Osteoblast (primary cell): ENCODE measurements at regions not wholly inside any gene's neighbourhood (a gene's known extent, or its start where the extent isn't known, plus 50 kb on each side); places are given as distances from the start of the nearest gene placed in this dataset.

Experiments used
- DNase-seq: peaks from one replicate; pipeline ENCODE4 v3.0.0; 2011; ENCODE audit warnings: low spot score, mixed read lengths; ENCODE audit not compliant: insufficient read length; ENCODE audit errors: missing footprints
- H2AFZ ChIP-seq: 2 replicates; pipeline ENCODE4 v1.6.0; 2011; ENCODE audit warnings: mild to moderate bottlenecking, low read length
- H3K27ac ChIP-seq: 2 replicates; pipeline ENCODE4 v1.5.1; 2011; ENCODE audit warnings: mild to moderate bottlenecking, low read depth, low read length, moderate library complexity
- H3K27me3 ChIP-seq: 2 replicates; pipeline ENCODE4 v1.6.0; 2012; ENCODE audit warnings: mild to moderate bottlenecking, control low read depth, inconsistent platforms, low read length, moderate library complexity; ENCODE audit not compliant: insufficient read depth
- H3K36me3 ChIP-seq: 2 replicates; pipeline ENCODE4 v1.5.1; 2011; ENCODE audit warnings: mild to moderate bottlenecking, low read length, control low read depth, moderate library complexity; ENCODE audit not compliant: insufficient read depth
- H3K4me1 ChIP-seq: 2 replicates; pipeline ENCODE4 v1.5.1; 2011; ENCODE audit warnings: mild to moderate bottlenecking, low read length, control low read depth, moderate library complexity; ENCODE audit not compliant: insufficient read depth
- H3K4me2 ChIP-seq: 2 replicates; pipeline ENCODE4 v1.6.0; 2011; ENCODE audit warnings: mild to moderate bottlenecking, low read length; ENCODE audit not compliant: insufficient read depth
- H3K4me3 ChIP-seq: fragments of 200-600 bp; sonication (generic); 3 replicates; pipeline ENCODE4 v1.5.1; 2012; ENCODE audit warnings: mild to moderate bottlenecking, low read length, inconsistent platforms; ENCODE audit not compliant: insufficient read depth
- H3K79me2 ChIP-seq: 2 replicates; pipeline ENCODE4 v1.6.0; 2012; ENCODE audit warnings: mild to moderate bottlenecking, low read length, control low read depth, inconsistent platforms; ENCODE audit not compliant: insufficient read depth
- H3K9me3 ChIP-seq: 2 replicates; pipeline ENCODE4 v1.5.1; 2011; ENCODE audit warnings: low read depth, low read length, control low read depth
- H4K20me1 ChIP-seq: 2 replicates; pipeline ENCODE4 v1.6.0; 2012; ENCODE audit warnings: mild to moderate bottlenecking, low read length, control low read depth; ENCODE audit not compliant: insufficient read depth
- TF ChIP-seq, protein P1 (sequence below): IDR thresholded peaks from 2 replicates; pipeline ENCODE4 v1.5.1; 2011; ENCODE audit warnings: mild to moderate bottlenecking, low read depth, low read length, moderate library complexity; ENCODE audit errors: extremely low read depth

DNA sequence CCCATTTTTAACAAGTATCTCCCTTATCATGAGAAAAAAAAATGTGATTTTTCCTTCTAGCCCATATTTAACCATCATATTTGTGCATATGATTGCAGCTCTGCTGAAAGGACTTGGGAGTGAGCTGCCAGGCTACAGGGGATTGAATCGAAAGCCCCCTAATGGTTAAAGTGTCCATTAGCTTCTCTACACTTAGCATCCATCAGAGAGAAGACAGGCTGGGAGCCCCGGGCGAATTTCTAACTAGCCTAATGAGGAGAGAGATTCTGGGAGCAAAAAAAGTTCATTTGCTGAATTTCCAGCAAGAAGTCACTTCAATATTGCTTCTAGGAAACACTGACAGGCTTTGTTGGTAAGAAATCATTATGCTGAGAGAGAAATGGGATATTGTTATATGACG lies 848.8 kb downstream of the TDRD15 start:
- Histone ChIP-seq H3K9me3 (peaks cover 2% of the 10 kb centered on the region), H3K27ac (no peak overlapping the region), H3K79me2 (no peaks in the 10 kb centered on the region), H3K36me3 (no peaks in the 10 kb centered on the region), H2AFZ (no peak overlapping the region), H3K4me2 (no peak overlapping the region), H3K4me3 (no peak overlapping the region), H3K4me1 (no peaks in the 10 kb centered on the region), H3K27me3 (no peaks in the 10 kb centered on the region), H4K20me1 (no peaks in the 10 kb centered on the region)
- no peak for DNase-seq
- TF ChIP-seq, protein P1, sequence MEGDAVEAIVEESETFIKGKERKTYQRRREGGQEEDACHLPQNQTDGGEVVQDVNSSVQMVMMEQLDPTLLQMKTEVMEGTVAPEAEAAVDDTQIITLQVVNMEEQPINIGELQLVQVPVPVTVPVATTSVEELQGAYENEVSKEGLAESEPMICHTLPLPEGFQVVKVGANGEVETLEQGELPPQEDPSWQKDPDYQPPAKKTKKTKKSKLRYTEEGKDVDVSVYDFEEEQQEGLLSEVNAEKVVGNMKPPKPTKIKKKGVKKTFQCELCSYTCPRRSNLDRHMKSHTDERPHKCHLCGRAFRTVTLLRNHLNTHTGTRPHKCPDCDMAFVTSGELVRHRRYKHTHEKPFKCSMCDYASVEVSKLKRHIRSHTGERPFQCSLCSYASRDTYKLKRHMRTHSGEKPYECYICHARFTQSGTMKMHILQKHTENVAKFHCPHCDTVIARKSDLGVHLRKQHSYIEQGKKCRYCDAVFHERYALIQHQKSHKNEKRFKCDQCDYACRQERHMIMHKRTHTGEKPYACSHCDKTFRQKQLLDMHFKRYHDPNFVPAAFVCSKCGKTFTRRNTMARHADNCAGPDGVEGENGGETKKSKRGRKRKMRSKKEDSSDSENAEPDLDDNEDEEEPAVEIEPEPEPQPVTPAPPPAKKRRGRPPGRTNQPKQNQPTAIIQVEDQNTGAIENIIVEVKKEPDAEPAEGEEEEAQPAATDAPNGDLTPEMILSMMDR = no peak

DNA sequence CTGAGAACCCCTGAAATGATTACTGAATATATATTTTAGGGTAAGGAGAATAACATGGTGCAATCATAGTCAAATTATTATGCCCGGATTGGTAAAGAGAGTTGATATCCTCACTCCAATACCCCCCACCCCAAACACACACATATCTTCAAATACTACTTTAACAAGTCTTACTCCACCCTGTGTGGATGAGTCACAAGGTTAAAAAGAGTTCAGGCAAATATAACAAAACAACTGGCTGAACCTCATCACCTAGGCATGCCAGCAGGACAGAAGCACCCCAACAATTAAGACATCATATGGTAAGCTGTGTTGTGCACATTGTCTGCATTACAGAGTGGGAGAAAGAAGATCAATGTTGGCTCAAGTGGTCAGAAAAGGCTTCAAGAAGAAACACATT lies 857.4 kb downstream of the TDRD15 start:
- DNase-seq = no peak
- H3K4me2 ChIP-seq = no peak overlapping the region
- H3K27ac ChIP-seq = no peak overlapping the region
- no peak overlapping the region for H3K4me3 ChIP-seq
- H3K27me3 ChIP-seq = no peaks in the 10 kb centered on the region
- H3K4me1 ChIP-seq = no peaks in the 10 kb centered on the region
- no peaks in the 10 kb centered on the region for H3K79me2 ChIP-seq
- H4K20me1 ChIP-seq = no peaks in the 10 kb centered on the region
- no peaks in the 10 kb centered on the region for H3K36me3 ChIP-seq
- TF ChIP-seq, protein P1 = no peak
- peaks cover 4% of the 10 kb centered on the region for H3K9me3 ChIP-seq
- no peak overlapping the region for H2AFZ ChIP-seq

DNA sequence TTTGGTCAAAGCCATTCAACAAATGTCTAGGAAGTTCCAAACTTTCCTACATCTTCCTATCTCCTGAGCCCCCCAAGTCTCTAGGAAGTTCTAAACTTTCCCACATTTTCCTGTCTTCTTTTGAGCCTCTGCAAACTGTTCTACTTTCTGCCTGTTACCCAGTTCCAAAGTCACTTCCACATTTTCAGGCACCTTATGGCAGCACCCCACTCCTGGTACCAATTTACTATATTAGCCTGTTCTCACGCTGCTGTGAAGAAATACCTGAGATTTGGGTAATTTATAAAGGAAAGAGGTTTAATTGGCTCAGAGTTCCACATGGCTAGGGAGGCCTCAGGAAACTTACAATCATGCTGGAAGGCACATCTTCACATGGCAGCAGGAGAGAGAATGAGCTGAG lies 869.2 kb downstream of the TDRD15 start:
- H3K4me1 ChIP-seq = no peaks in the 10 kb centered on the region
- no peak for DNase-seq
- H3K4me2 ChIP-seq = no peak overlapping the region
- TF ChIP-seq, protein P1 = no peak
- H3K27me3 ChIP-seq = no peaks in the 10 kb centered on the region
- no peaks in the 10 kb centered on the region for H4K20me1 ChIP-seq
- peaks cover 6% of the 10 kb centered on the region for H3K9me3 ChIP-seq
- no peaks in the 10 kb centered on the region for H3K36me3 ChIP-seq
- no peak overlapping the region for H3K4me3 ChIP-seq
- H3K79me2 ChIP-seq = no peaks in the 10 kb centered on the region
- no peak overlapping the region for H2AFZ ChIP-seq
- H3K27ac ChIP-seq = no peak overlapping the region

DNA sequence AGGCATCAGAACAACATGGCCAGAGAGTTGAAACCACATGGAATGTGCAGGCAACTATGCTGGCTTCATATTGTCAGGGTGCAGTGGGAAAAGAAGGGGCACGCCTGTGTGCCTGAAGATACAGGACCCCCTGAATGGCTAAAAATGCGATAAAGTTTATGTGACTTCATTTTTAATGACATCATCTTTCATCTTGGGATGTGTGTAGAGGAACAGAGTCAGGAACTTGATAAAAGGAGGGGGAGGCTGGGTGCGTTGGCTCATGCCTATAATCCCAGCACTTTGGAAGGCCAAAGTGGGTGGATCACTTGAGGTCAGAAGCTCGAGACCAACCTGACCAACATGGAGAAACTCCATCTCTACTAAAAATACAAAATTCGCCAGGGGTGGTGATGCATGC lies 872.6 kb downstream of the TDRD15 start:
- Histone ChIP-seq H3K4me3 (no peak overlapping the region), H3K4me1 (no peaks in the 10 kb centered on the region), H4K20me1 (no peaks in the 10 kb centered on the region), H3K27me3 (no peaks in the 10 kb centered on the region), H3K79me2 (no peaks in the 10 kb centered on the region), H3K4me2 (no peak overlapping the region), H2AFZ (no peak overlapping the region), H3K27ac (no peak overlapping the region), H3K36me3 (no peaks in the 10 kb centered on the region), H3K9me3 (peaks cover 8% of the 10 kb centered on the region)
- TF ChIP-seq, protein P1 = no peak
- DNase-seq = no peak
